ENCODE measurements at regions not wholly inside any gene's neighbourhood (a gene's known extent, or its start where the extent isn't known, plus 50 kb on each side); places are given as distances from the start of the nearest gene placed in this dataset.

DNA sequence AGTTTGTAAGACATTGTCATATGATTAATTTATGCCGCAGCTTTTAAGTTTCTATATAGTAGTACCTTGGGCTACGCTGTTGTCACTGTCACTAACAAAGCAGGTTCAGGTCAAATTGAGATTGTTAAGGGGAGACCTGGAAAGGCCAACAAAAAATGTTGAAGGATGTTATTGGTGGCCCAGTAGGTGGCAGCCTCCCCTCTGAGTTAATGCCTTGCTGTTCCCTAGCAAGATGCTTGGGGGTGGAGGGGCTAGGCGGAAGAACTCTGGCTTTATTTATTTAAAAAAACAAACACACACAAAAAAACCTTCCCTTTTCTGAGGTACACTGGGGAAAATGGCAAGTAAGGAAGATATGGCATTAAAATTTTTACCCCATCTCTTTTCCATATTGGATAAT, 128.3 kb upstream of the ATP5MC3 start:
- H3K4me1 ChIP-seq (ENCODE audit: control insufficient read depth, insufficient read depth, low read length) = no peaks in the 10 kb centered on the region

GRCh38 chr2:175308005-175308404, 126.5 kb upstream of the ATP5MC3 start:
- Histone ChIP-seq H3K36me3 (ENCODE audit: control insufficient read depth, insufficient read depth, low read length) (no peaks in the 10 kb centered on the region), H3K9ac (ENCODE audit: extremely low read depth, low read length, poor library complexity, severe bottlenecking) (no peak overlapping the region), H3K27ac (ENCODE audit: low read depth, low read length) (no peak overlapping the region), H3K4me3 (ENCODE audit: low read length) (no peak overlapping the region), H3K4me1 (ENCODE audit: control insufficient read depth, insufficient read depth, low read length) (no peaks in the 10 kb centered on the region), H3K27me3 (ENCODE audit: control insufficient read depth, insufficient read depth, low read length, poor library complexity, severe bottlenecking) (no peaks in the 10 kb centered on the region), H3K9me3 (ENCODE audit: control insufficient read depth, low read length) (no peaks in the 10 kb centered on the region)
- peaks cover 18% of the 10 kb centered on the region for H3K4me1 Mint-ChIP-seq
- no peaks in the 10 kb centered on the region for H3K9me3 Mint-ChIP-seq
- no peak for TF ChIP-seq CTCF (conservative IDR thresholded peaks at IDR 0.05)
- no peak overlapping the region for H3K4me3 Mint-ChIP-seq
- H3K36me3 Mint-ChIP-seq (ENCODE audit: low read depth) = no peaks in the 10 kb centered on the region
- no peak for DNase-seq
- no peak overlapping the region for H3K27ac Mint-ChIP-seq
- WGBS, 2 experiments (ENCODE audit: insufficient coverage in 1 of 2, insufficient read length in 1 of 2) = 93% methylated on average over 3 to 4 of the region's 4 CpGs
- H3K27me3 Mint-ChIP-seq (ENCODE audit: insufficient read depth) = peaks cover 14% of the 10 kb centered on the region

More for the DNA sequence above, 128.3 kb upstream of the ATP5MC3 start:
- no peak overlapping the region for H3K27ac Mint-ChIP-seq
- H3K27me3 ChIP-seq (ENCODE audit: control insufficient read depth, insufficient read depth, low read length, poor library complexity, severe bottlenecking) = no peaks in the 10 kb centered on the region
- no peak overlapping the region for H3K9ac ChIP-seq (ENCODE audit: extremely low read depth, low read length, poor library complexity, severe bottlenecking)
- H3K36me3 ChIP-seq (ENCODE audit: control insufficient read depth, insufficient read depth, low read length) = no peaks in the 10 kb centered on the region
- H3K27me3 Mint-ChIP-seq (ENCODE audit: insufficient read depth) = peaks cover 14% of the 10 kb centered on the region
- H3K9me3 Mint-ChIP-seq = no peaks in the 10 kb centered on the region
- peak; percentile 80 for DNase-seq
- peak; percentile 74 for TF ChIP-seq CTCF (conservative IDR thresholded peaks at IDR 0.05)
- H3K4me3 Mint-ChIP-seq = no peak overlapping the region
- H3K4me1 Mint-ChIP-seq = peaks cover 18% of the 10 kb centered on the region
- H3K36me3 Mint-ChIP-seq (ENCODE audit: low read depth) = no peaks in the 10 kb centered on the region
- H3K9me3 ChIP-seq (ENCODE audit: control insufficient read depth, low read length) = no peaks in the 10 kb centered on the region
- H3K27ac ChIP-seq (ENCODE audit: low read depth, low read length) = no peak overlapping the region
- 44 to 63% methylated on average over 2 to 3 of the region's 3 CpGs for WGBS, 2 experiments (ENCODE audit: insufficient coverage in 1 of 2, insufficient read length in 1 of 2)
- H3K4me3 ChIP-seq (ENCODE audit: low read length) = no peak overlapping the region

GRCh38 chr2:175304541-175304940, 123.0 kb upstream of the ATP5MC3 start:
- Histone ChIP-seq H3K4me1 (ENCODE audit: control insufficient read depth, insufficient read depth, low read length) (no peaks in the 10 kb centered on the region), H3K9me3 (ENCODE audit: control insufficient read depth, low read length) (no peaks in the 10 kb centered on the region), H3K4me3 (ENCODE audit: low read length) (no peak overlapping the region), H3K36me3 (ENCODE audit: control insufficient read depth, insufficient read depth, low read length) (no peaks in the 10 kb centered on the region), H3K27me3 (ENCODE audit: control insufficient read depth, insufficient read depth, low read length, poor library complexity, severe bottlenecking) (no peaks in the 10 kb centered on the region), H3K27ac (ENCODE audit: low read depth, low read length) (no peak overlapping the region), H3K9ac (ENCODE audit: extremely low read depth, low read length, poor library complexity, severe bottlenecking) (no peak overlapping the region)
- no peak overlapping the region for H3K4me3 Mint-ChIP-seq
- H3K27ac Mint-ChIP-seq = no peak overlapping the region
- H3K27me3 Mint-ChIP-seq (ENCODE audit: insufficient read depth) = peaks cover 19% of the 10 kb centered on the region
- no peak for DNase-seq
- peaks cover 6% of the 10 kb centered on the region for H3K4me1 Mint-ChIP-seq
- WGBS, 2 experiments (ENCODE audit: insufficient coverage in 1 of 2, insufficient read length in 1 of 2) = 85 to 97% methylated on average over 2 of the region's 2 CpGs
- H3K36me3 Mint-ChIP-seq (ENCODE audit: low read depth) = no peaks in the 10 kb centered on the region
- no peaks in the 10 kb centered on the region for H3K9me3 Mint-ChIP-seq
- no peak for TF ChIP-seq CTCF (conservative IDR thresholded peaks at IDR 0.05)

Measured in endodermal cell (in vitro differentiated cells).